Gastrocnemius medialis (tissue), 4 donors: ENCODE measurements at regions not wholly inside any gene's neighbourhood (a gene's known extent, or its start where the extent isn't known, plus 50 kb on each side); places are given as distances from the start of the nearest gene placed in this dataset.

Experiments
- ATAC-seq, 2 donors: fragments of 150-250 bp; one replicate each; pipeline ENCODE4 v1.9.1; 2016
- DNase-seq, 2 donors: peaks; one replicate each; pipeline ENCODE4 v3.0.0-alpha.2; 2019
- H3K27ac ChIP-seq, 4 donors: fragments of 200-600 bp; sonication (generic); 1 replicate in 1 of 4; 2 replicates in 3 of 4; pipeline ENCODE4 v1.5.1; 2016 to 2018; ENCODE audit warnings: mild to moderate bottlenecking in 2 of 4, moderate library complexity in 1 of 4
- H3K27me3 ChIP-seq, 3 donors: fragments of 200-600 bp; sonication (generic) in 2 of 3; 1 replicate in 1 of 3; 2 replicates in 2 of 3; pipeline versions ENCODE4 v1.5.1 to v1.6.0; 2016 to 2019; ENCODE audit warnings: mild to moderate bottlenecking in 1 of 3, moderate library complexity in 1 of 3
- H3K36me3 ChIP-seq, 2 donors: fragments of 200-600 bp; sonication (generic) in 1 of 2; one replicate each; pipeline ENCODE4 v1.5.1; 2017 to 2018
- H3K4me1 ChIP-seq, 2 donors: fragments of 200-600 bp; sonication (generic) in 1 of 2; one replicate each; pipeline ENCODE4 v1.5.1; 2016 to 2017; ENCODE audit warnings: mild to moderate bottlenecking in 2 of 2
- H3K4me3 ChIP-seq, 4 donors: fragments of 200-600 bp; sonication (generic) in 3 of 4; 1 replicate in 1 of 4; 2 replicates in 3 of 4; pipeline ENCODE4 v1.5.1; 2016 to 2019; ENCODE audit warnings: mild to moderate bottlenecking in 2 of 4
- H3K9me3 ChIP-seq, 3 donors: fragments of 200-600 bp; sonication (generic) in 2 of 3; 1 replicate in 1 of 3; 2 replicates in 2 of 3; pipeline ENCODE4 v1.5.1; 2016 to 2019
- POLR2A ChIP-seq, 2 donors: fragments of 450-650 bp; IDR thresholded peaks; one replicate each; pipeline ENCODE4 v1.6.1; 2017; ENCODE audit warnings: antibody characterized with exemption in 2 of 2, mild to moderate bottlenecking in 2 of 2, moderate library complexity in 2 of 2
- in situ Hi-C, 4 donors: fragments of 200-750 bp; cut with MboI; loops; one replicate each; pipeline versions ENCODE4 v1.15.0 to v1.8.0; 2017; ENCODE audit warnings: low sequenced_read_pairs in 4 of 4
- intact Hi-C: fragments of 100-400 bp; cut with DNase I; formaldehyde crosslinking; loops from one replicate; pipeline ENCODE4 v1.15.1; 2023; ENCODE audit warnings: low total_unique reads
- TF ChIP-seq, protein P1 (sequence below), 5 experiments: fragments of 450-650 bp in 3 of 5; fragments of 200-600 bp in 2 of 5; sonication (generic) in 2 of 5; IDR thresholded peaks in 4 of 5; conservative IDR thresholded peaks in 1 of 5; 1 replicate in 4 of 5; 2 replicates in 1 of 5; pipeline ENCODE4 v1.5.1; 2016 to 2019; ENCODE audit warnings: antibody characterized with exemption in 5 of 5, mild to moderate bottlenecking in 3 of 5, moderate library complexity in 3 of 5

DNA sequence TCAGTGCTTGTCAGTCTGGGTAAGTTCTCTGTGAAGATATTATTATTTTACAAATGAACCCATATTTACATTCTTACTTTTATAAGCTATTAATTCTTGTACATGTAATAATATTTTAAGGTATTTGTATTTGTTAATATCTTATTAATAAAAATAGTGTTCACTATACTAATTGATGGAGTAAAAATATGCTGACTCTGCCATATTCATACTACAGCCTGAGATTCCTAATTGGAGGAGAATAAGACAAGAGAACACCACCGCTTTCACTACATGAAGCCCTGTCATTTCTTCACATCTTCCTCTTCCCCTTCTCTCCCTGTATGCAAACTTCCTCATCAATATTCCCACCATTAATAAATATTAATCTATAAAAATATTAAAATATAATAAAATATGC is 167.6 kb upstream of the TUSC1 start:
- no peaks in the 10 kb centered on the region for H3K36me3 ChIP-seq
- no peaks in the 10 kb centered on the region for H3K4me1 ChIP-seq
- no peaks in the 10 kb centered on the region for H3K9me3 ChIP-seq
- DNase-seq = no peak
- H3K27ac ChIP-seq = no peak overlapping the region
- no peak overlapping the region for H3K4me3 ChIP-seq
- TF ChIP-seq, protein P1, sequence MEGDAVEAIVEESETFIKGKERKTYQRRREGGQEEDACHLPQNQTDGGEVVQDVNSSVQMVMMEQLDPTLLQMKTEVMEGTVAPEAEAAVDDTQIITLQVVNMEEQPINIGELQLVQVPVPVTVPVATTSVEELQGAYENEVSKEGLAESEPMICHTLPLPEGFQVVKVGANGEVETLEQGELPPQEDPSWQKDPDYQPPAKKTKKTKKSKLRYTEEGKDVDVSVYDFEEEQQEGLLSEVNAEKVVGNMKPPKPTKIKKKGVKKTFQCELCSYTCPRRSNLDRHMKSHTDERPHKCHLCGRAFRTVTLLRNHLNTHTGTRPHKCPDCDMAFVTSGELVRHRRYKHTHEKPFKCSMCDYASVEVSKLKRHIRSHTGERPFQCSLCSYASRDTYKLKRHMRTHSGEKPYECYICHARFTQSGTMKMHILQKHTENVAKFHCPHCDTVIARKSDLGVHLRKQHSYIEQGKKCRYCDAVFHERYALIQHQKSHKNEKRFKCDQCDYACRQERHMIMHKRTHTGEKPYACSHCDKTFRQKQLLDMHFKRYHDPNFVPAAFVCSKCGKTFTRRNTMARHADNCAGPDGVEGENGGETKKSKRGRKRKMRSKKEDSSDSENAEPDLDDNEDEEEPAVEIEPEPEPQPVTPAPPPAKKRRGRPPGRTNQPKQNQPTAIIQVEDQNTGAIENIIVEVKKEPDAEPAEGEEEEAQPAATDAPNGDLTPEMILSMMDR (IDR thresholded peaks at IDR 0.05 in 4 of 5, conservative IDR thresholded peaks at IDR 0.05 in 1 of 5) = no peak
- no peak for TF ChIP-seq POLR2A (IDR thresholded peaks at IDR 0.05)
- ATAC-seq = no peak
- intact Hi-C loops (loop anchor here (1.0 kb wide), 1 partner anchor 10 kb away; no protein-coding TSS in a partner anchor), in situ Hi-C loops (no loop called here)
- no peaks in the 10 kb centered on the region for H3K27me3 ChIP-seq

DNA sequence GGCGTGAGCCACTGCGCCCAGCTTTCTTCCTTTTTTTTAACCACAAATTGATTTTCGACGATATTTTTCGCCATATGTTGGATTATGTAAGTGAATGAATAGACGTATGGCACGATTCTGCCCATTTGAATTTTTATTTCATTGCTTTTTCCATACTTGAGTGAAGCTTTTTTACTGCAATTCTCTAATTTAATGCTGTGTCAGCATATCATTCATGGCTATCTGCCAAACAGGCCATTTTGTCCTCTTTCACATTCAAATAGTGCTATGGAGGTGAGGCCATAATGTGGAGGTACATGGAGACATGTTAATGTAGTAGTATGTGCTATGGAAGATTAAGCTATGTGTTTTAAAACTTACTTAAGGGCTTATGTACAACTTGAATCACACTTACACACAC is 152.1 kb upstream of the TUSC1 start:
- DNase-seq (no peak), ATAC-seq (no peak)
- Histone ChIP-seq H3K36me3 (no peaks in the 10 kb centered on the region), H3K9me3 (no peaks in the 10 kb centered on the region), H3K4me1 (no peaks in the 10 kb centered on the region), H3K27me3 (no peaks in the 10 kb centered on the region), H3K4me3 (no peak overlapping the region), H3K27ac (no peak overlapping the region)
- in situ Hi-C loops (no loop called here), intact Hi-C loops (no loop called here)
- TF ChIP-seq, protein P1 (IDR thresholded peaks at IDR 0.05 in 4 of 5, conservative IDR thresholded peaks at IDR 0.05 in 1 of 5) = no peak
- no peak for TF ChIP-seq POLR2A (IDR thresholded peaks at IDR 0.05)

DNA sequence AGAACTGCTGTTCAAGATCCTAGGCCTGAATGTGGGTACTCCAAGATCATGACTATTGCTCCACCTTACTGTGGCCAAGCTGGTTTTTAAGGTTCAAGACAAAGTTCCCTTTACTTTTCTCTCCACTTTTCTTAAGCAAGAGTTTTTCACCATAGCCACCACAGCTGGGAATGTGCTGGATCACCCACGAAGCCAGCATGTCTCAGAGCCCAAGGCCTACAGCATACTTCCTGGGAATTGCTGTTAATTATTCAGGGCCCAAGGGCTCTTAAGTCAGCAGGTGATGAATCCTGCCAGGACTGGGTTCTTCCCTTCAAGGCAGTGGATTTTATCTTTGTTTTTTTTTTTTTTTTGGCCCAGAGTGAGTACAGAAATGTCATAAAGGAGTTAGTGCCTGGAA is 149.4 kb upstream of the TUSC1 start:
- H3K4me1 ChIP-seq = no peaks in the 10 kb centered on the region
- no peak overlapping the region for H3K4me3 ChIP-seq
- in situ Hi-C loops (no loop called here), intact Hi-C loops (no loop called here)
- ATAC-seq (no peak), DNase-seq (no peak)
- H3K9me3 ChIP-seq = no peaks in the 10 kb centered on the region
- H3K27ac ChIP-seq = no peak overlapping the region
- H3K27me3 ChIP-seq = no peaks in the 10 kb centered on the region
- no peak for TF ChIP-seq POLR2A (IDR thresholded peaks at IDR 0.05)
- TF ChIP-seq, protein P1 (IDR thresholded peaks at IDR 0.05 in 4 of 5, conservative IDR thresholded peaks at IDR 0.05 in 1 of 5) = no peak
- no peaks in the 10 kb centered on the region for H3K36me3 ChIP-seq

DNA sequence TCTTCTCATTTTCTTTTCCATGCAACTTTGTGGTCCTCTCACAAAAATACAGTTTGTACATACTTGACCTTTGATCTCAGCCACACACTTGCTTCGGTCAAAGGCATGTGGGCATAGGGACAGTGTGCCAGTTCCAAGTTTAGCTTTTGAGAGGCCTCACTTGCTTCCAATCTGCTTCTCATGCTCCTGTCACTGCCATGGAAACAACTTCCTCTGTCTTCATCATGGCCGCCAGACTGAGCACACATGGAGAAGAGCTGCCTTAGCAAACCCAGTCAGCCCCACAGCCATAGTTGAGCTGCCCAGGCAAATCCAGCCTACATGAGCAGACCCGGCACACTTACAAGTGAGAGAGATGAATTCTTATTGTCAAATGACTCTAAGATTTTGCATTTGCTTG is 138.2 kb upstream of the TUSC1 start:
- no peak for ATAC-seq
- in situ Hi-C loops = loop anchor here in 2 of 4 donors (25.0 kb wide), 2 partner anchors 96 to 104 kb away; no protein-coding TSS in a partner anchor
- intact Hi-C loops = loop anchor here (5.0 kb wide), 1 partner anchor 729 kb away; no protein-coding TSS in a partner anchor
- H3K27me3 ChIP-seq = no peaks in the 10 kb centered on the region
- no peak overlapping the region for H3K27ac ChIP-seq
- no peak overlapping the region for H3K4me3 ChIP-seq
- H3K36me3 ChIP-seq = no peaks in the 10 kb centered on the region
- H3K4me1 ChIP-seq = no peaks in the 10 kb centered on the region
- H3K9me3 ChIP-seq = no peaks in the 10 kb centered on the region
- TF ChIP-seq POLR2A (IDR thresholded peaks at IDR 0.05) = no peak
- TF ChIP-seq, protein P1 (IDR thresholded peaks at IDR 0.05 in 4 of 5, conservative IDR thresholded peaks at IDR 0.05 in 1 of 5) = no peak
- DNase-seq = no peak

DNA sequence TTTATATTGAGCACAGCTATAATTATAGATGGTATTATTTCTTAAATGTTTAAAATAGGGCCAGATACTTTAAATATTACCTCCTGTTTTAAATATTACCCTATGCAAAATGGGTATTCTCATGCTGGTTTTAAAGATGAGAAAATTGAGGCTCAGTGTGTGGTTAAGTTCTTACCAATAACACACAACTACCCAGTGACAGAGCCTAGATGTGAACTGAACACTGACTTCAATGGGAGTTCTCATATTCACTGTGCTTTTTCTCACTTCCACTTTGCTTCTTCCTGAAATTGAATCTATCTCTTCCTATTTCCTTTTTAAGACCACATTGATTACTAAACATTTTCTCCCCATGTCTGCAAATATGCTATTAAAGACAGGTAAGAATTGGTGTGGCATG is 135.8 kb upstream of the TUSC1 start:
- H3K27ac ChIP-seq = no peak overlapping the region
- in situ Hi-C loops = loop anchor here in 2 of 4 donors (25.0 kb wide), 2 partner anchors 98 to 102 kb away; no protein-coding TSS in a partner anchor
- no peaks in the 10 kb centered on the region for H3K9me3 ChIP-seq
- intact Hi-C loops = no loop called here
- H3K4me3 ChIP-seq = no peak overlapping the region
- ATAC-seq = no peak
- H3K36me3 ChIP-seq = no peaks in the 10 kb centered on the region
- TF ChIP-seq, protein P1 (IDR thresholded peaks at IDR 0.05 in 4 of 5, conservative IDR thresholded peaks at IDR 0.05 in 1 of 5) = no peak
- TF ChIP-seq POLR2A (IDR thresholded peaks at IDR 0.05) = no peak
- H3K4me1 ChIP-seq = no peaks in the 10 kb centered on the region
- no peaks in the 10 kb centered on the region for H3K27me3 ChIP-seq
- no peak for DNase-seq
